SU-DHL-6 (cell line): ENCODE measurements at regions not wholly inside any gene's neighbourhood (a gene's known extent, or its start where the extent isn't known, plus 50 kb on each side); places are given as distances from the start of the nearest gene placed in this dataset.

ENCODE experiments used
- H2AFZ ChIP-seq: fragments of 200-600 bp; sonication (generic); 2 replicates; pipeline ENCODE4 v1.6.1; 2014; ENCODE audit warnings: low read depth, mild to moderate bottlenecking, moderate library complexity, mixed read lengths, antibody characterized with exemption, low read length; ENCODE audit not compliant: severe bottlenecking
- H3F3A ChIP-seq: fragments of 200-600 bp; shearing (Covaris generic); 2 replicates; pipeline ENCODE4 v1.6.0; 2016; ENCODE audit warnings: antibody characterized with exemption, mild to moderate bottlenecking; ENCODE audit not compliant: insufficient read depth
- H3K27ac ChIP-seq: fragments of 200-600 bp; sonication (generic); 2 replicates; pipeline ENCODE4 v1.5.1; 2016; ENCODE audit warnings: low read depth, mild to moderate bottlenecking, low read length, moderate library complexity, mixed read lengths
- H3K27me3 ChIP-seq: fragments of 200-600 bp; sonication (generic), shearing (Covaris generic); 2 replicates; pipeline ENCODE4 v1.6.0; 2014; ENCODE audit warnings: mild to moderate bottlenecking, low read length
- H3K36me3 ChIP-seq: fragments of 200-600 bp; sonication (generic); 2 replicates; pipeline ENCODE4 v1.6.1; 2014; ENCODE audit warnings: mild to moderate bottlenecking, low read length, mixed read lengths
- H3K4me2 ChIP-seq: fragments of 300-600, 200-600 bp; shearing (Covaris generic), sonication (generic); 2 replicates; pipeline ENCODE4 v1.6.0; 2014; ENCODE audit warnings: low read length, low read depth, mild to moderate bottlenecking; ENCODE audit not compliant: poor library complexity, severe bottlenecking
- H3K4me3 ChIP-seq: fragments of 200-600 bp; sonication (generic); 2 replicates; pipeline ENCODE4 v1.5.1; 2014; ENCODE audit warnings: antibody characterized with exemption, low read length, mild to moderate bottlenecking, mixed read lengths; ENCODE audit not compliant: insufficient read depth, poor library complexity, severe bottlenecking
- H3K79me2 ChIP-seq: fragments of 200-600 bp; sonication (generic); 2 replicates; pipeline ENCODE4 v1.6.1; 2014; ENCODE audit warnings: mild to moderate bottlenecking, low read length, moderate library complexity; ENCODE audit not compliant: insufficient read depth
- H3K9ac ChIP-seq: fragments of 200-600 bp; sonication (generic); 2 replicates; pipeline ENCODE4 v1.7.0; 2014; ENCODE audit warnings: mild to moderate bottlenecking, low read length
- H3K9me2 ChIP-seq: fragments of 200-600 bp; sonication (generic); replicated peaks from 2 replicates; pipeline ENCODE4 v1.6.1; 2014; ENCODE audit warnings: low read length; ENCODE audit not compliant: insufficient read depth
- H3K9me3 ChIP-seq: fragments of 200-600 bp; sonication (generic); 2 replicates; pipeline ENCODE4 v1.6.1; 2014; ENCODE audit warnings: low read length, mixed read lengths; ENCODE audit not compliant: insufficient read depth
- H4K20me1 ChIP-seq: fragments of 200-600 bp; sonication (generic); 2 replicates; pipeline ENCODE4 v1.6.1; 2014; ENCODE audit warnings: low read depth, mild to moderate bottlenecking, antibody characterized with exemption, low read length, moderate library complexity, mixed read lengths
- CTCF ChIP-seq: fragments of 200-600 bp; sonication (generic); IDR thresholded peaks from one replicate; pipeline ENCODE4 v1.5.1; 2017; ENCODE audit warnings: antibody characterized with exemption, mild to moderate bottlenecking, low read length, moderate library complexity; ENCODE audit not compliant: insufficient read depth, poor library complexity, severe bottlenecking
- EZH2phosphoT487 ChIP-seq: fragments of 200-600 bp; sonication (generic), shearing (Covaris generic); conservative IDR thresholded peaks from 2 replicates; pipeline ENCODE4 v1.6.1; 2018; ENCODE audit warnings: mild to moderate bottlenecking, antibody characterized with exemption, low read length, moderate library complexity, mixed read lengths

- H3K4me2 ChIP-seq = no peak overlapping the region
- no peak overlapping the region for H2AFZ ChIP-seq
- no peak overlapping the region for H3K9ac ChIP-seq
Measured at GRCh38 chr9:3742586-3742985, 216.8 kb upstream of the RFX3 start.

GRCh38 chr9:3741729-3742128 lies 215.9 kb upstream of the RFX3 start:
- Histone ChIP-seq H3K79me2 (no peaks in the 10 kb centered on the region), H3K27ac (no peak overlapping the region), H3F3A (no peaks in the 10 kb centered on the region), H4K20me1 (no peaks in the 10 kb centered on the region), H3K27me3 (no peaks in the 10 kb centered on the region), H3K9me3 (no peaks in the 10 kb centered on the region), H3K4me2 (no peak overlapping the region), H3K36me3 (no peaks in the 10 kb centered on the region), H3K4me3 (no peak overlapping the region), H3K9ac (no peak overlapping the region), H2AFZ (no peak overlapping the region), H3K9me2 (no peaks in the 10 kb centered on the region)
- TF ChIP-seq CTCF = no peak
- TF ChIP-seq EZH2phosphoT487 = no peak

More at GRCh38 chr9:3742586-3742985, 216.8 kb upstream of the RFX3 start:
- H3K9me3 ChIP-seq = no peaks in the 10 kb centered on the region
- H4K20me1 ChIP-seq = no peaks in the 10 kb centered on the region
- H3K4me3 ChIP-seq = no peak overlapping the region
- H3F3A ChIP-seq = no peaks in the 10 kb centered on the region
- no peak overlapping the region for H3K27ac ChIP-seq
- no peaks in the 10 kb centered on the region for H3K36me3 ChIP-seq
- H3K27me3 ChIP-seq = no peaks in the 10 kb centered on the region
- TF ChIP-seq EZH2phosphoT487 (no peak), CTCF (no peak)
- H3K79me2 ChIP-seq = no peaks in the 10 kb centered on the region
- H3K9me2 ChIP-seq = no peaks in the 10 kb centered on the region

DNA sequence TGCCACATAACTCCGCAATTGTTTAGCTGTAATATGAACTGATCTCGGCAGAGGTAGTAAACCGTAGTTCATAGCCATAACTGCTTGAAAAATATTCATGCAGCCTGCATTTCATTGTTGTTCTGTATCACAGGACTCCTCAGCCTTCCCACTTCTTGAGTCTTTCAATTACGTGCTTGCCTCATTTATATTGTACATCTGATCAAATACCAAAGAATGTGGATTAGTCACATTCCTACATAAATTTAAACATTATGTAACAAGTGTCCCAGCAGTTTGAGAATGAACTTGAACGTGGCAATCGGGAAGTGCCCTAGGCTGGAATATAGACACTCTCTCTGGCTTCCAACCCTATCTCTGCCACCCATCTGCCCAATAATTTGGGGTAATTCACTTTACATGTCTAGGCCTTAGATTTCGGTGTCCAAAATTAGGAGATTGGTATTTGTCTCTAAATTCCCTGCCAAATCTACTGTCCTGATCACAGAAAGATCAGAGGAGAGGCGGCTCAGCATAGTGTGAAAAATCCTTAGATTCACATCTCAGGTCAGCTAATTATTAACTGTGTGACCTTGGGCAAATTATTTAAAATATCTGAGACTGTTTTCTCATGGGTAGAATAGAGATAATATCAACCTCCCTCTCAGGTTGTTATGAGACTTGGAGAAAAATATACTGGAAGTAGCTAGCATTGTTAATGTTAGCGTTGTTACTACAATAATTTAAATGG lies 215.1 kb upstream of the RFX3 start:
- Histone ChIP-seq H3K36me3 (no peaks in the 10 kb centered on the region), H2AFZ (no peak overlapping the region), H3K4me3 (no peak overlapping the region), H4K20me1 (no peaks in the 10 kb centered on the region), H3K79me2 (no peaks in the 10 kb centered on the region), H3K27me3 (no peaks in the 10 kb centered on the region), H3K27ac (no peak overlapping the region), H3K4me2 (no peak overlapping the region), H3K9ac (no peak overlapping the region), H3F3A (no peaks in the 10 kb centered on the region), H3K9me2 (no peaks in the 10 kb centered on the region), H3K9me3 (no peaks in the 10 kb centered on the region)
- TF ChIP-seq CTCF (no peak), EZH2phosphoT487 (no peak)
